Neuronal stem cell (in vitro differentiated cells): ENCODE measurements at regions not wholly inside any gene's neighbourhood (a gene's known extent, or its start where the extent isn't known, plus 50 kb on each side); places are given as distances from the start of the nearest gene placed in this dataset.

ENCODE experiments used
- DNase-seq: peaks from one replicate; pipeline ENCODE4 v3.0.0-alpha.2; 2013; ENCODE audit warnings: low spot score
- H2AFZ ChIP-seq: one replicate; pipeline ENCODE4 v1.6.1; 2013; ENCODE audit warnings: mild to moderate bottlenecking, low read length, inconsistent platforms
- H2AK5ac ChIP-seq: 2 replicates; pipeline ENCODE4 v1.6.1; 2013; ENCODE audit warnings: low read depth, mild to moderate bottlenecking, inconsistent platforms, low read length, moderate library complexity, mixed read lengths
- H2BK120ac ChIP-seq: 2 replicates; pipeline ENCODE4 v1.6.1; 2013; ENCODE audit warnings: low read depth, mild to moderate bottlenecking, inconsistent platforms, low read length, moderate library complexity, mixed read lengths
- H2BK12ac ChIP-seq: one replicate; pipeline ENCODE4 v1.6.1; 2013; ENCODE audit warnings: low read length, inconsistent platforms
- H2BK15ac ChIP-seq: 2 replicates; pipeline ENCODE4 v1.6.1; 2013; ENCODE audit warnings: mild to moderate bottlenecking, low read length, inconsistent platforms, mixed read lengths
- H2BK5ac ChIP-seq: one replicate; pipeline ENCODE4 v1.6.1; 2013; ENCODE audit warnings: inconsistent platforms, mild to moderate bottlenecking, low read length, moderate library complexity
- H3K14ac ChIP-seq: one replicate; pipeline ENCODE4 v1.6.1; 2013; ENCODE audit warnings: low read length, inconsistent platforms
- H3K18ac ChIP-seq: 2 replicates; pipeline ENCODE4 v1.6.1; 2013; ENCODE audit warnings: low read length, inconsistent platforms
- H3K23ac ChIP-seq: 2 replicates; pipeline ENCODE4 v1.6.1; 2013; ENCODE audit warnings: low read depth, mild to moderate bottlenecking, mixed read lengths, low read length, inconsistent platforms; ENCODE audit not compliant: poor library complexity
- H3K27ac ChIP-seq: replicated peaks from 3 replicates; pipeline ENCODE4 v1.5.1; 2013; ENCODE audit warnings: low read length, inconsistent platforms
- H3K27me3 ChIP-seq, 3 experiments: 2 replicates each; pipeline ENCODE4 v1.6.1; 2013; ENCODE audit warnings: low read length in 3 of 3, mild to moderate bottlenecking in 2 of 3, inconsistent platforms in 1 of 3, low read depth in 1 of 3, mixed read lengths in 1 of 3, moderate library complexity in 1 of 3; ENCODE audit not compliant: control insufficient read depth in 3 of 3, insufficient read depth in 3 of 3
- H3K36me3 ChIP-seq, 2 donors: replicated peaks in 1 of 2; 2 replicates each; pipeline ENCODE4 v1.6.1; 2013; ENCODE audit warnings: low read length in 2 of 2; ENCODE audit not compliant: control insufficient read depth in 2 of 2, insufficient read depth in 2 of 2
- H3K4ac ChIP-seq: 2 replicates; pipeline ENCODE4 v1.6.1; 2013; ENCODE audit warnings: inconsistent platforms, mild to moderate bottlenecking, low read length, moderate library complexity
- H3K4me1 ChIP-seq, 2 donors: 1 replicate in 1 of 2; 2 replicates in 1 of 2; pipeline ENCODE4 v1.6.1; 2013; ENCODE audit warnings: low read length in 2 of 2, low read depth in 1 of 2; ENCODE audit not compliant: control insufficient read depth in 2 of 2, insufficient read depth in 1 of 2
- H3K4me2 ChIP-seq: one replicate; pipeline ENCODE4 v1.6.1; 2013; ENCODE audit warnings: mild to moderate bottlenecking, low read length, inconsistent platforms; ENCODE audit not compliant: insufficient read depth, poor library complexity, severe bottlenecking
- H3K4me3 ChIP-seq, 2 donors: 2 replicates each; pipeline ENCODE4 v1.5.1; 2013; ENCODE audit warnings: low read length in 2 of 2, mild to moderate bottlenecking in 2 of 2, inconsistent platforms in 1 of 2, moderate library complexity in 1 of 2
- H3K79me1 ChIP-seq: one replicate; pipeline ENCODE4 v1.6.1; 2013; ENCODE audit warnings: low read depth, mild to moderate bottlenecking, inconsistent platforms, low read length, moderate library complexity
- H3K9ac ChIP-seq: one replicate; pipeline ENCODE4 v1.6.1; 2013; ENCODE audit warnings: mild to moderate bottlenecking, low read depth, low read length, inconsistent platforms; ENCODE audit not compliant: poor library complexity
- H3K9me3 ChIP-seq, 2 donors: replicated peaks in 1 of 2; 2 replicates each; pipeline versions ENCODE3 to v1.6.1; 2013; ENCODE audit warnings: low read length in 2 of 2, mild to moderate bottlenecking in 2 of 2, inconsistent platforms in 1 of 2, low read depth in 1 of 2, mixed read lengths in 1 of 2, moderate library complexity in 1 of 2; ENCODE audit not compliant: control insufficient read depth in 2 of 2, insufficient read depth in 1 of 2
- H4K8ac ChIP-seq: one replicate; pipeline ENCODE4 v1.6.1; 2013; ENCODE audit warnings: low read depth, mild to moderate bottlenecking, inconsistent platforms, low read length, moderate library complexity
- H4K91ac ChIP-seq: one replicate; pipeline ENCODE4 v1.6.1; 2013; ENCODE audit warnings: low read length, low read depth, mild to moderate bottlenecking, inconsistent platforms; ENCODE audit not compliant: poor library complexity
- WGBS, 2 donors: extraction: QIAGEN DNeasy Blood & Tissue Kit; methylation state at CpG; one replicate each; pipeline ENCODE4 v1.1.7; 2013; ENCODE audit warnings: missing lambda C conversion rate in 2 of 2, mixed read lengths in 1 of 2; ENCODE audit not compliant: insufficient read length in 2 of 2, insufficient replicate concordance in 1 of 2; ENCODE audit errors: extremely low coverage in 2 of 2; 5-methylcytosine and 5-hydroxymethylcytosine counted together

GRCh38 chr4:30792601-30793000 is 72.4 kb downstream of the PCDH7 start:
- H3K27ac ChIP-seq, result no peak overlapping the region
- peak; percentile 6 for DNase-seq

GRCh38 chr4:30801876-30802275 is 81.7 kb downstream of the PCDH7 start:
- Histone ChIP-seq H3K4ac (no peak overlapping the region), H3K79me1 (no peaks in the 10 kb centered on the region), H4K8ac (no peak overlapping the region), H3K27me3 (no peaks in the 10 kb centered on the region), H3K14ac (no peak overlapping the region), H2AK5ac (no peak overlapping the region), H4K91ac (no peak overlapping the region), H3K4me1 (no peaks in the 10 kb centered on the region), H2BK15ac (no peak overlapping the region), H3K18ac (no peak overlapping the region), H3K23ac (no peak overlapping the region), H2AFZ (no peak overlapping the region), H3K9ac (no peak overlapping the region), H3K9me3 (peaks cover 0 to 4% of the 10 kb centered on the region in 2 donors), H3K4me3 (no peak overlapping the region), H2BK120ac (no peak overlapping the region), H2BK12ac (no peak overlapping the region), H3K27ac (no peak overlapping the region), H3K36me3 (no peaks in the 10 kb centered on the region), H3K4me2 (no peak overlapping the region), H2BK5ac (no peak overlapping the region)
- no peak for DNase-seq
- WGBS, 2 donors, result no CpG with 5 or more reads among the region's 2 CpGs

More at GRCh38 chr4:30792601-30793000, 72.4 kb downstream of the PCDH7 start:
- no peak overlapping the region for H2AK5ac ChIP-seq
- no CpG with 5 or more reads among the region's 3 CpGs for WGBS, 2 donors
- H4K91ac ChIP-seq, result no peak overlapping the region
- peak overlapping the region; percentile 10 for H2AFZ ChIP-seq
- no peak overlapping the region for H3K4ac ChIP-seq
- no peak overlapping the region for H4K8ac ChIP-seq
- H3K79me1 ChIP-seq, result no peaks in the 10 kb centered on the region
- H3K4me3 ChIP-seq, result no peak overlapping the region
- H2BK12ac ChIP-seq, result no peak overlapping the region
- H3K27me3 ChIP-seq, result no peaks in the 10 kb centered on the region
- no peaks in the 10 kb centered on the region for H3K36me3 ChIP-seq
- no peaks in the 10 kb centered on the region for H3K9me3 ChIP-seq
- no peak overlapping the region for H3K4me2 ChIP-seq
- no peak overlapping the region for H3K14ac ChIP-seq
- H3K23ac ChIP-seq, result no peak overlapping the region
- H3K18ac ChIP-seq, result no peak overlapping the region
- H2BK5ac ChIP-seq, result no peak overlapping the region
- no peak overlapping the region for H2BK15ac ChIP-seq
- H3K9ac ChIP-seq, result no peak overlapping the region
- H2BK120ac ChIP-seq, result no peak overlapping the region
- H3K4me1 ChIP-seq, result peaks cover 3 to 24% of the 10 kb centered on the region in 2 donors

- Histone ChIP-seq H4K8ac (no peak overlapping the region), H3K79me1 (no peaks in the 10 kb centered on the region), H3K36me3 (no peaks in the 10 kb centered on the region), H2AFZ (no peak overlapping the region), H2AK5ac (no peak overlapping the region), H3K4me3 (no peak overlapping the region), H3K27ac (no peak overlapping the region), H2BK5ac (no peak overlapping the region), H3K9me3 (peaks cover 0 to 4% of the 10 kb centered on the region in 2 donors), H4K91ac (no peak overlapping the region), H3K18ac (no peak overlapping the region), H2BK12ac (no peak overlapping the region), H3K23ac (no peak overlapping the region), H2BK120ac (no peak overlapping the region), H3K14ac (no peak overlapping the region), H3K9ac (no peak overlapping the region), H3K4me1 (no peaks in the 10 kb centered on the region), H2BK15ac (no peak overlapping the region), H3K4me2 (no peak overlapping the region), H3K27me3 (no peaks in the 10 kb centered on the region), H3K4ac (no peak overlapping the region)
- DNase-seq, result no peak
- no CpG with 5 or more reads among the region's 3 CpGs for WGBS, 2 donors
These were observed 82.6 kb downstream of the PCDH7 start for GRCh38 chr4:30802622-30803323.

GRCh38 chr4:30808276-30808675 is 88.1 kb downstream of the PCDH7 start:
- Histone ChIP-seq H3K9me3 (no peaks in the 10 kb centered on the region), H3K4ac (no peak overlapping the region), H3K4me3 (no peak overlapping the region), H3K27ac (no peak overlapping the region), H4K8ac (no peak overlapping the region), H3K36me3 (no peaks in the 10 kb centered on the region), H2BK5ac (no peak overlapping the region), H4K91ac (no peak overlapping the region), H2BK12ac (no peak overlapping the region), H3K14ac (no peak overlapping the region), H2BK15ac (no peak overlapping the region), H3K27me3 (no peaks in the 10 kb centered on the region), H2AK5ac (no peak overlapping the region), H2AFZ (no peak overlapping the region), H3K18ac (no peak overlapping the region), H3K23ac (no peak overlapping the region), H3K4me1 (no peaks in the 10 kb centered on the region), H2BK120ac (no peak overlapping the region), H3K79me1 (no peaks in the 10 kb centered on the region), H3K9ac (no peak overlapping the region), H3K4me2 (no peak overlapping the region)
- no peak for DNase-seq
